Panc1 (cell line): ENCODE measurements at regions not wholly inside any gene's neighbourhood (a gene's known extent, or its start where the extent isn't known, plus 50 kb on each side); places are given as distances from the start of the nearest gene placed in this dataset.

Experiments
- POLR2AphosphoS5 ChIP-seq: IDR thresholded peaks from 2 replicates; pipeline ENCODE4 v1.6.1; 2012; ENCODE audit warnings: mild to moderate bottlenecking, low read depth, low read length, moderate library complexity
- REST ChIP-seq, 2 experiments: IDR thresholded peaks; 2 replicates each; pipeline ENCODE4 v1.6.1; 2011 to 2012; ENCODE audit warnings: low read depth in 2 of 2, control low read depth in 1 of 2, low read length in 1 of 2, mild to moderate bottlenecking in 1 of 2, moderate library complexity in 1 of 2; ENCODE audit not compliant: insufficient read depth in 1 of 2
- SIN3A ChIP-seq: IDR thresholded peaks from 2 replicates; pipeline ENCODE4 v1.6.1; 2012; ENCODE audit warnings: low read depth, mild to moderate bottlenecking, low read length, moderate library complexity, borderline replicate concordance; ENCODE audit not compliant: insufficient read depth
- TF ChIP-seq, protein P1 (sequence below): fragments of 450-650 bp; IDR thresholded peaks from 2 replicates; pipeline ENCODE4 v1.5.1; 2017; ENCODE audit warnings: mild to moderate bottlenecking

- TF ChIP-seq, protein P1, sequence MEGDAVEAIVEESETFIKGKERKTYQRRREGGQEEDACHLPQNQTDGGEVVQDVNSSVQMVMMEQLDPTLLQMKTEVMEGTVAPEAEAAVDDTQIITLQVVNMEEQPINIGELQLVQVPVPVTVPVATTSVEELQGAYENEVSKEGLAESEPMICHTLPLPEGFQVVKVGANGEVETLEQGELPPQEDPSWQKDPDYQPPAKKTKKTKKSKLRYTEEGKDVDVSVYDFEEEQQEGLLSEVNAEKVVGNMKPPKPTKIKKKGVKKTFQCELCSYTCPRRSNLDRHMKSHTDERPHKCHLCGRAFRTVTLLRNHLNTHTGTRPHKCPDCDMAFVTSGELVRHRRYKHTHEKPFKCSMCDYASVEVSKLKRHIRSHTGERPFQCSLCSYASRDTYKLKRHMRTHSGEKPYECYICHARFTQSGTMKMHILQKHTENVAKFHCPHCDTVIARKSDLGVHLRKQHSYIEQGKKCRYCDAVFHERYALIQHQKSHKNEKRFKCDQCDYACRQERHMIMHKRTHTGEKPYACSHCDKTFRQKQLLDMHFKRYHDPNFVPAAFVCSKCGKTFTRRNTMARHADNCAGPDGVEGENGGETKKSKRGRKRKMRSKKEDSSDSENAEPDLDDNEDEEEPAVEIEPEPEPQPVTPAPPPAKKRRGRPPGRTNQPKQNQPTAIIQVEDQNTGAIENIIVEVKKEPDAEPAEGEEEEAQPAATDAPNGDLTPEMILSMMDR, result no peak
- TF ChIP-seq SIN3A (no peak), POLR2AphosphoS5 (no peak), REST (IDR thresholded peaks at IDR 0.05; ENCODE audit: insufficient read depth in 1 of 2, low read depth in 2 of 2, low read length in 1 of 2) (no peak)
Observed at GRCh38 chr1:194103516-194104246, 917.3 kb upstream of the B3GALT2 start.
